ENCODE measurements at regions not wholly inside any gene's neighbourhood (a gene's known extent, or its start where the extent isn't known, plus 50 kb on each side); places are given as distances from the start of the nearest gene placed in this dataset.

DNA sequence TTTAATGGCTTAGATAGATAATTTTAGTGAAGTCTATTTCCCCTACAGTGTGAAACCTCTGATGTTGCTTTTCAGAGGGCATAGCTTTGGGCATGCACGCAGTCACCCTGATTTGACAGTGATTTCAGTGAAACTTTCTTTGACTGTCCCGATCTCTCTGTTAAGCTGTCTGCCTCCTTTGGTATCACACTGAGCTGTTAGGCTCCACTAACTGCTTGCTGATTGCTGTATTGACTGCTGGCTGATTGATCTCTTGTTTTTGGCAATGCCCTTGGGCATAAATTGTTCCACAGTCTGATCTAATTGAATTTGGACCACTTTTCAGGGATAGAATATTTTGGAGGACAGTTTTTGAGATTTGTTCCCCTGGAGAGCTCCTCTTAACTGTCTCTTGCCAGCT lies 68.5 kb upstream of the CCDC54 start:
- no peak for DNase-seq

- DNase-seq, result no peak
Measured at GRCh38 chr3:107309312-107309711, 67.9 kb upstream of the CCDC54 start.

DNA sequence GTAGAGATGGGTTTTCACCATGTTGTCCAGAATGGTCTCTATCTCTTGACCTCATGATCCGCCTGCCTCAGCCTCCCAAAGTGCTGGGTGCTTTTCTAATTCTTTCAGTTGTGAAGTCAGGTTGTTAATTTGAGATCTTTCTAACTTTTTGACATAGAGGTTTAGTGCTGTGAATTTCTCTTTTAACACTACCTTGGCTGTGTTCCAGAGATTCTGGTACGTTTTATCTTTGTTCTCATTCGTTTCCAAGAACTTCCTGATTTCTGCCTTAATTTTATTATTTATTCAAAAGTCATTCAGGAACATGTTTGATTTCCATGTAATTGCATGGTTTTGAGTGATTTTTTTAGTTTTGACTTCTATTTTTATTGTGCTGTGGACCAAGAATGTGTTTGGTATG lies 63.5 kb upstream of the CCDC54 start:
- DNase-seq, result peak; percentile 42

DNA sequence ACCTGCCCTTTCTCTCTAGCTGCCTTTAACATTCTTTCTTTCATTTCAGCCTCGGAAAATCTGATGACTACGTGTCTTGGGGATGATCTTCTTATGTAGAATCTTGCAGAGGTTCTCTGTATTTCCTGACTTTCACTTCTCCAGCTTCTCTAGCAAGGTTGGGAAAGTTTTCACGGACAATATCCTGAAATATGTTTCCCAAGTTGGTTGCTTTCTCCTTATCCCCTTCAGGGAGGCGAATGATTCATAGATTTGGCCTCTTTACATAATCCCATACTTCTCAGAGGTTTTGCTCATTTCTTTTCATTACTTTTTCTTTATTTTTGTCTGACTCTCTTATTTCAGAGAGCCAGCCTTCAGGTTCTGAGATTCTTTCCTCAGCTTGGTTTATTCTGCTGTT lies 62.1 kb upstream of the CCDC54 start:
- DNase-seq, result no peak

- no peak for DNase-seq
Measured at GRCh38 chr3:107323723-107324122, 53.5 kb upstream of the CCDC54 start.

- DNase-seq, result no peak
Measured at GRCh38 chr3:107325446-107325845, 51.8 kb upstream of the CCDC54 start.
